Trophoblast cell (in vitro differentiated cells and primary cell): ENCODE measurements at regions not wholly inside any gene's neighbourhood (a gene's known extent, or its start where the extent isn't known, plus 50 kb on each side); places are given as distances from the start of the nearest gene placed in this dataset.
A peak's percentile ranks its signal among the peaks of the same experiment; 100 is the strongest.

Experiments used
- DNase-seq, 2 donors: peaks; one replicate each; pipeline ENCODE4 v3.0.0-alpha.2; 2016
- H2AFZ ChIP-seq: 2 replicates; pipeline ENCODE4 v1.6.1; 2013; ENCODE audit warnings: low read length, moderate library complexity, mild to moderate bottlenecking; ENCODE audit not compliant: insufficient read depth, poor library complexity
- H2AK5ac ChIP-seq: 2 replicates; pipeline ENCODE4 v1.6.1; 2013; ENCODE audit warnings: mild to moderate bottlenecking, low read length
- H2BK120ac ChIP-seq: 2 replicates; pipeline ENCODE4 v1.6.1; 2013; ENCODE audit warnings: low read length, mild to moderate bottlenecking, moderate library complexity; ENCODE audit not compliant: insufficient read depth, poor library complexity
- H2BK12ac ChIP-seq: 2 replicates; pipeline ENCODE4 v1.6.1; 2013; ENCODE audit warnings: mild to moderate bottlenecking, low read length, moderate library complexity
- H2BK5ac ChIP-seq: 2 replicates; pipeline ENCODE4 v1.6.1; 2013; ENCODE audit warnings: low read length, low read depth, moderate library complexity, mild to moderate bottlenecking; ENCODE audit not compliant: poor library complexity
- H3K14ac ChIP-seq: 2 replicates; pipeline ENCODE4 v1.6.1; 2013; ENCODE audit warnings: mild to moderate bottlenecking, low read length
- H3K18ac ChIP-seq: 2 replicates; pipeline ENCODE4 v1.6.1; 2013; ENCODE audit warnings: mild to moderate bottlenecking, low read length
- H3K23ac ChIP-seq: 2 replicates; pipeline ENCODE4 v1.6.1; 2013; ENCODE audit warnings: low read length
- H3K27ac ChIP-seq: 2 replicates; pipeline ENCODE4 v1.5.1; 2013; ENCODE audit warnings: low read depth, mild to moderate bottlenecking, inconsistent platforms, low read length, moderate library complexity
- H3K27me3 ChIP-seq: 2 replicates; pipeline ENCODE4 v1.6.1; 2013; ENCODE audit warnings: inconsistent platforms, mild to moderate bottlenecking, low read length, moderate library complexity; ENCODE audit not compliant: insufficient read depth
- H3K36me3 ChIP-seq, 2 experiments: 1 replicate in 1 of 2; 2 replicates in 1 of 2; pipeline ENCODE4 v1.6.1; 2013; ENCODE audit warnings: low read length in 2 of 2, mild to moderate bottlenecking in 2 of 2, moderate library complexity in 1 of 2; ENCODE audit not compliant: insufficient read depth in 2 of 2, control insufficient read depth in 1 of 2
- H3K4ac ChIP-seq: 2 replicates; pipeline ENCODE4 v1.6.1; 2013; ENCODE audit warnings: low read depth, mild to moderate bottlenecking, low read length, moderate library complexity
- H3K4me1 ChIP-seq, 2 experiments: 1 replicate in 1 of 2; 2 replicates in 1 of 2; pipeline ENCODE4 v1.6.1; 2013; ENCODE audit warnings: low read length in 2 of 2, mild to moderate bottlenecking in 2 of 2, moderate library complexity in 1 of 2; ENCODE audit not compliant: insufficient read depth in 2 of 2, control insufficient read depth in 1 of 2
- H3K4me2 ChIP-seq: 2 replicates; pipeline ENCODE4 v1.6.1; 2013; ENCODE audit warnings: inconsistent platforms, mild to moderate bottlenecking, low read length, moderate library complexity
- H3K4me3 ChIP-seq: 2 replicates; pipeline ENCODE4 v1.5.1; 2013; ENCODE audit warnings: mild to moderate bottlenecking, low read depth, low read length, inconsistent platforms
- H3K79me1 ChIP-seq: one replicate; pipeline ENCODE4 v1.6.1; 2013; ENCODE audit warnings: low read length
- H3K79me2 ChIP-seq: 2 replicates; pipeline ENCODE4 v1.6.1; 2013; ENCODE audit warnings: low read length, mild to moderate bottlenecking; ENCODE audit not compliant: control insufficient read depth, insufficient read depth, poor library complexity
- H3K9ac ChIP-seq: 2 replicates; pipeline ENCODE4 v1.6.1; 2013; ENCODE audit warnings: mild to moderate bottlenecking, low read length
- H3K9me3 ChIP-seq: 2 replicates; pipeline ENCODE4 v1.6.1; 2013; ENCODE audit warnings: low read depth, mild to moderate bottlenecking, control low read depth, inconsistent platforms, low read length; ENCODE audit not compliant: insufficient read depth
- H4K12ac ChIP-seq: 2 replicates; pipeline ENCODE4 v1.6.1; 2013; ENCODE audit warnings: low read depth, mild to moderate bottlenecking, low read length, moderate library complexity
- H4K8ac ChIP-seq: 2 replicates; pipeline ENCODE4 v1.6.1; 2013; ENCODE audit warnings: low read depth, mild to moderate bottlenecking, low read length, moderate library complexity
- H4K91ac ChIP-seq: one replicate; pipeline ENCODE4 v1.6.1; 2013; ENCODE audit warnings: low read depth, mild to moderate bottlenecking, low read length, moderate library complexity
- WGBS: extraction: QIAGEN DNeasy Blood & Tissue Kit; methylation state at CpG from one replicate; pipeline ENCODE4 v1.1.7; 2013; ENCODE audit warnings: missing lambda C conversion rate; ENCODE audit not compliant: insufficient read length, insufficient coverage; ENCODE audit errors: extremely low coverage; 5-methylcytosine and 5-hydroxymethylcytosine counted together

- Histone ChIP-seq H4K91ac (no peak overlapping the region), H3K36me3 (no peaks in the 10 kb centered on the region), H2AK5ac (no peak overlapping the region), H3K18ac (no peak overlapping the region), H3K14ac (no peak overlapping the region), H3K4me2 (no peak overlapping the region), H3K79me2 (no peaks in the 10 kb centered on the region), H2BK5ac (no peak overlapping the region), H3K79me1 (no peaks in the 10 kb centered on the region), H2AFZ (no peak overlapping the region), H3K4ac (no peak overlapping the region), H4K8ac (no peak overlapping the region), H3K9me3 (no peaks in the 10 kb centered on the region), H3K23ac (no peak overlapping the region), H4K12ac (no peak overlapping the region), H2BK120ac (no peak overlapping the region), H3K27ac (no peak overlapping the region), H3K27me3 (no peaks in the 10 kb centered on the region), H3K9ac (no peak overlapping the region), H3K4me1 (peaks cover 0 to 3% of the 10 kb centered on the region in 2 experiments), H2BK12ac (no peak overlapping the region), H3K4me3 (no peak overlapping the region)
- no CpG with 5 or more reads among the region's 2 CpGs for WGBS
- DNase-seq: no peak
Measured at GRCh38 chrX:39605866-39606265, 491.9 kb downstream of the BCOR start.

GRCh38 chrX:39609941-39610340 is 487.8 kb downstream of the BCOR start:
- Histone ChIP-seq H3K4me1 (peaks cover 0 to 6% of the 10 kb centered on the region in 2 experiments), H3K27me3 (peaks cover 6% of the 10 kb centered on the region), H4K12ac (no peak overlapping the region), H3K27ac (no peak overlapping the region), H3K4me3 (no peak overlapping the region), H3K4ac (no peak overlapping the region), H2AK5ac (no peak overlapping the region), H3K14ac (no peak overlapping the region), H4K91ac (no peak overlapping the region), H3K4me2 (no peak overlapping the region), H3K23ac (no peak overlapping the region), H3K9ac (no peak overlapping the region), H3K79me2 (no peaks in the 10 kb centered on the region), H3K79me1 (no peaks in the 10 kb centered on the region), H4K8ac (no peak overlapping the region), H3K18ac (no peak overlapping the region), H2BK12ac (no peak overlapping the region), H2BK5ac (no peak overlapping the region), H3K9me3 (no peaks in the 10 kb centered on the region), H2BK120ac (no peak overlapping the region), H2AFZ (no peak overlapping the region), H3K36me3 (no peaks in the 10 kb centered on the region)
- no peak for DNase-seq
- WGBS: no CpG with 5 or more reads among the region's 9 CpGs

- H3K79me1 ChIP-seq: no peaks in the 10 kb centered on the region
- H3K18ac ChIP-seq: no peak overlapping the region
- H3K9ac ChIP-seq: no peak overlapping the region
- H2BK12ac ChIP-seq: no peak overlapping the region
- DNase-seq: no peak
- no peaks in the 10 kb centered on the region for H3K36me3 ChIP-seq
- no peak overlapping the region for H4K12ac ChIP-seq
- H3K27ac ChIP-seq: no peak overlapping the region
- H3K23ac ChIP-seq: no peak overlapping the region
- peaks cover 0 to 6% of the 10 kb centered on the region in 2 experiments for H3K4me1 ChIP-seq
- H3K27me3 ChIP-seq: peaks cover 6% of the 10 kb centered on the region
- no peak overlapping the region for H2AFZ ChIP-seq
- no peak overlapping the region for H3K14ac ChIP-seq
- no peak overlapping the region for H2BK5ac ChIP-seq
- no peak overlapping the region for H2BK120ac ChIP-seq
- H3K4ac ChIP-seq: no peak overlapping the region
- WGBS: no CpG with 5 or more reads among the region's 8 CpGs
- no peak overlapping the region for H2AK5ac ChIP-seq
- H3K9me3 ChIP-seq: no peaks in the 10 kb centered on the region
- H4K8ac ChIP-seq: no peak overlapping the region
- no peaks in the 10 kb centered on the region for H3K79me2 ChIP-seq
- H3K4me2 ChIP-seq: no peak overlapping the region
- H4K91ac ChIP-seq: no peak overlapping the region
- no peak overlapping the region for H3K4me3 ChIP-seq
Measured at GRCh38 chrX:39611468-39611867, 486.3 kb downstream of the BCOR start.

GRCh38 chrX:39613482-39613995 is 484.2 kb downstream of the BCOR start:
- H3K9ac ChIP-seq: no peak overlapping the region
- no CpG with 5 or more reads among the region's 33 CpGs for WGBS
- H2BK120ac ChIP-seq: no peak overlapping the region
- H3K23ac ChIP-seq: no peak overlapping the region
- H3K14ac ChIP-seq: no peak overlapping the region
- H2BK5ac ChIP-seq: no peak overlapping the region
- H3K4me3 ChIP-seq: no peak overlapping the region
- no peak overlapping the region for H2AFZ ChIP-seq
- no peak overlapping the region for H2BK12ac ChIP-seq
- H4K8ac ChIP-seq: no peak overlapping the region
- H4K12ac ChIP-seq: no peak overlapping the region
- H3K18ac ChIP-seq: no peak overlapping the region
- H3K4me2 ChIP-seq: peak overlapping the region; percentile 51
- no peaks in the 10 kb centered on the region for H3K79me2 ChIP-seq
- no peaks in the 10 kb centered on the region for H3K79me1 ChIP-seq
- H3K4me1 ChIP-seq: peaks cover 0 to 6% of the 10 kb centered on the region in 2 experiments
- H3K4ac ChIP-seq: no peak overlapping the region
- no peaks in the 10 kb centered on the region for H3K36me3 ChIP-seq
- no peak overlapping the region for H3K27ac ChIP-seq
- no peak overlapping the region for H2AK5ac ChIP-seq
- H4K91ac ChIP-seq: no peak overlapping the region
- no peaks in the 10 kb centered on the region for H3K9me3 ChIP-seq
- DNase-seq: no peak
- peaks cover 6% of the 10 kb centered on the region for H3K27me3 ChIP-seq
